ENCODE measurements at regions not wholly inside any gene's neighbourhood (a gene's known extent, or its start where the extent isn't known, plus 50 kb on each side); places are given as distances from the start of the nearest gene placed in this dataset.

GRCh38 chr5:117645400-117645799 lies 1070.8 kb upstream of the SEMA6A start:
- no peak for DNase-seq (ENCODE audit: low read depth)
- no peaks in the 10 kb centered on the region for H3K36me3 ChIP-seq (ENCODE audit: control insufficient read depth, insufficient read depth, low read length)
- H3K4me3 ChIP-seq (ENCODE audit: low read depth, low read length): no peak overlapping the region
- no peak for TF ChIP-seq CTCF (IDR thresholded peaks at IDR 0.05; ENCODE audit: insufficient read depth, low read length, poor library complexity, severe bottlenecking)
- H3K27me3 ChIP-seq (ENCODE audit: control insufficient read depth, insufficient read depth, low read length): no peaks in the 10 kb centered on the region

- H3K27me3 ChIP-seq (ENCODE audit: control insufficient read depth, insufficient read depth, low read length): no peaks in the 10 kb centered on the region
- no peaks in the 10 kb centered on the region for H3K36me3 ChIP-seq (ENCODE audit: control insufficient read depth, insufficient read depth, low read length)
- no peak for DNase-seq (ENCODE audit: low read depth)
- no peak for TF ChIP-seq CTCF (IDR thresholded peaks at IDR 0.05; ENCODE audit: insufficient read depth, low read length, poor library complexity, severe bottlenecking)
- no peak overlapping the region for H3K4me3 ChIP-seq (ENCODE audit: low read depth, low read length)
Observed at GRCh38 chr5:117638581-117638980, 1064.0 kb upstream of the SEMA6A start.

GRCh38 chr5:117633093-117633492 lies 1058.5 kb upstream of the SEMA6A start:
- TF ChIP-seq CTCF (IDR thresholded peaks at IDR 0.05; ENCODE audit: insufficient read depth, low read length, poor library complexity, severe bottlenecking): no peak
- Histone ChIP-seq H3K4me3 (ENCODE audit: low read depth, low read length) (no peak overlapping the region), H3K36me3 (ENCODE audit: control insufficient read depth, insufficient read depth, low read length) (no peaks in the 10 kb centered on the region), H3K27me3 (ENCODE audit: control insufficient read depth, insufficient read depth, low read length) (no peaks in the 10 kb centered on the region)
- DNase-seq (ENCODE audit: low read depth): no peak

- H3K27me3 ChIP-seq (ENCODE audit: control insufficient read depth, insufficient read depth, low read length): no peaks in the 10 kb centered on the region
- H3K4me3 ChIP-seq (ENCODE audit: low read depth, low read length): no peak overlapping the region
- no peak for DNase-seq (ENCODE audit: low read depth)
- H3K36me3 ChIP-seq (ENCODE audit: control insufficient read depth, insufficient read depth, low read length): no peaks in the 10 kb centered on the region
- TF ChIP-seq CTCF (IDR thresholded peaks at IDR 0.05; ENCODE audit: insufficient read depth, low read length, poor library complexity, severe bottlenecking): no peak
Observed at GRCh38 chr5:117624201-117624600, 1049.6 kb upstream of the SEMA6A start.

GRCh38 chr5:117623042-117623805 lies 1048.6 kb upstream of the SEMA6A start:
- H3K27me3 ChIP-seq (ENCODE audit: control insufficient read depth, insufficient read depth, low read length): no peaks in the 10 kb centered on the region
- H3K4me3 ChIP-seq (ENCODE audit: low read depth, low read length): no peak overlapping the region
- TF ChIP-seq CTCF (IDR thresholded peaks at IDR 0.05; ENCODE audit: insufficient read depth, low read length, poor library complexity, severe bottlenecking): no peak
- H3K36me3 ChIP-seq (ENCODE audit: control insufficient read depth, insufficient read depth, low read length): no peaks in the 10 kb centered on the region
- DNase-seq (ENCODE audit: low read depth): peak; percentile 54

- TF ChIP-seq CTCF (IDR thresholded peaks at IDR 0.05; ENCODE audit: insufficient read depth, low read length, poor library complexity, severe bottlenecking): no peak
- H3K27me3 ChIP-seq (ENCODE audit: control insufficient read depth, insufficient read depth, low read length): no peaks in the 10 kb centered on the region
Observed at GRCh38 chr5:117621921-117622320, 1047.3 kb upstream of the SEMA6A start.

More at GRCh38 chr5:117621921-117622320, 1047.3 kb upstream of the SEMA6A start:
- DNase-seq (ENCODE audit: low read depth): no peak
- Histone ChIP-seq H3K36me3 (ENCODE audit: control insufficient read depth, insufficient read depth, low read length) (no peaks in the 10 kb centered on the region), H3K4me3 (ENCODE audit: low read depth, low read length) (no peak overlapping the region)

All from kidney epithelial cell (primary cell).